Hematopoietic multipotent progenitor cell (in vitro differentiated cells): ENCODE measurements at regions not wholly inside any gene's neighbourhood (a gene's known extent, or its start where the extent isn't known, plus 50 kb on each side); places are given as distances from the start of the nearest gene placed in this dataset.

Experiments
- DNase-seq, 3 donors: peaks; one replicate each; pipeline ENCODE4 v3.0.0-alpha.2; 2011 to 2015; ENCODE audit warnings: low read depth in 2 of 3, low spot score in 2 of 3

GRCh38 chr17:77388384-77389306, 247.9 kb downstream of the SEC14L1 start:
- no peak for DNase-seq

GRCh38 chr17:77390870-77391269, 250.1 kb downstream of the SEC14L1 start:
- DNase-seq = no peak

- peak in 2 of 3 donors; percentile 28 to 31 for DNase-seq
Measured at GRCh38 chr17:77391668-77392375, 251.1 kb downstream of the SEC14L1 start.

- DNase-seq = no peak
Measured at GRCh38 chr17:77392376-77393273, 251.9 kb downstream of the SEC14L1 start.

GRCh38 chr17:77393274-77393600, 252.5 kb downstream of the SEC14L1 start:
- no peak for DNase-seq

GRCh38 chr17:77393867-77394539, 253.2 kb downstream of the SEC14L1 start:
- no peak for DNase-seq

- no peak for DNase-seq
Measured at GRCh38 chr17:77394540-77395295, 253.9 kb downstream of the SEC14L1 start.

- DNase-seq = no peak
Measured at GRCh38 chr17:77395501-77396048, 254.8 kb downstream of the SEC14L1 start.

- DNase-seq = no peak
Measured at GRCh38 chr17:77396610-77397009, 255.8 kb downstream of the SEC14L1 start.

GRCh38 chr17:77398274-77398673, 257.5 kb downstream of the SEC14L1 start:
- no peak for DNase-seq

GRCh38 chr17:77399319-77399957, 258.7 kb downstream of the SEC14L1 start:
- DNase-seq = no peak

GRCh38 chr17:77400445-77400870, 259.7 kb downstream of the SEC14L1 start:
- DNase-seq = peak; percentile 49 to 72 (median 71)

GRCh38 chr17:77402159-77402731, 261.5 kb downstream of the SEC14L1 start:
- no peak for DNase-seq

- no peak for DNase-seq
Measured at GRCh38 chr17:77403854-77404253, 263.1 kb downstream of the SEC14L1 start.

- DNase-seq = peak; percentile 55 to 87 (median 85)
Measured at GRCh38 chr17:77404812-77405581, 264.2 kb downstream of the SEC14L1 start.

- peak in 1 of 3 donors; percentile 57 for DNase-seq
Measured at GRCh38 chr17:77405867-77406732, 265.3 kb downstream of the SEC14L1 start.
